Hypothalamus (tissue), 51 donors: ENCODE measurements at regions not wholly inside any gene's neighbourhood (a gene's known extent, or its start where the extent isn't known, plus 50 kb on each side); places are given as distances from the start of the nearest gene placed in this dataset.
A peak's percentile ranks its signal among the peaks of the same experiment; 100 is the strongest.
"Not testable (repeated sequence)": the region's sequence is repeated elsewhere in the genome, so short reads cannot be mapped to it uniquely, and the experiment has no call there.

ENCODE experiments used
- DNase-seq, 51 donors: peaks; one replicate each; lab custom pipeline; 2025; lab: John Stamatoyannopoulos, UW

DNA sequence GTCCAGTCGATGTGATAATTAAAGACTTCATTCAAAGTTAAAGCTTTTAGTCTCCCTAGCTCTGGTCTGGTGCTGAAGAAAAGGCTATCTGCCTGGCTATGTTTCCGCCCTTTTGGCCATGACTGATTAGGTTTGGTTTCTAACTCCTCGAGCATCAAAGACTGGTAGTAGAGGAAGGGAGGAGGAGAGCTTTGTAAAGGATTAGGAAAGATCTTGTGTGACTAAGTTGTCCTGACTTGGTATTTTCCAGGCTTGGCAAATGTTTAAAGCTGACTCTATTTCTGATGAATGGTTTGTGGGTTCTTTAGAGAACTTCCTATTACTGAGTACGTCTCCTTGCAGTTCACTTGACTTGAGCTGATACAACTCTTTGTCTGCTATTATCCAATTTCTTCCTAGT, 312.9 kb downstream of the GJA1 start:
- DNase-seq = no peak

DNA sequence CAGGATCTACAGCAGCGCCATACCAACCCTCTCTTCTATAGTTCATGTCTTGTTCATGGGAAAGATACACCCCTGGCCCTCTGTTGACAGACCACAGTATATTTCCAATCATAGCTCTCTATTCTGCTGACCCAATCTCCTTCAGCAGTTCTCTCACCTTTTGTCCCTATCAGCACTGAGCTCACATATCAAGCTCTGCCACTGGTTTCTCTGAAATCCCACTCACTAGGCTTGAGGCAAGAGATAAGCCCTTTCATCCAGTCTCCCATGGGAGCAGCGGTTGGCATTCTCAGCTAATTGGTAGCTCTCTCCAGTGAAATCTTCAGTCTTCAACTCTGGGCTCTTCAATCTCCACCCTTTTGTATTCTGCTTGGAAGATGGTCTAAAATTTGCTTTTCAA, 313.4 kb downstream of the GJA1 start:
- DNase-seq = no peak

DNA sequence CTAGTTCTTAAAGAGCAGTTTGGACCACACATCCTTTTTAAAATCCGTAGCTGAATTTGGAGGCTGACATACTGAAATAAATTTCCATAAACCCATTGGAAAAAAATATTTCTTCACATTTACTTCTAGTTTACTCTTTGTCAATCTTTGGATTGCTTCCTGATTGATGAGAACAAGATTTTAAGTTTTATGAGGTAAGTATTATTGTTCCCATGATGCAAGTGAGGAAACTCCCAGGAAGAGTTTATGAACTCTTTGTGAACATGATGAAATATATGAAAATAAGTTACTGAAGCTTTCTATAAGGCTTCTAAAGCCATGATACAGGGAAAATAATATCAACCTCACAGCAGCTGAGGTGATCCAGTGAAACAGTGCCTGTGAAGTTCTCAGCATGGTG, 320.0 kb downstream of the GJA1 start:
- DNase-seq = no peak

DNA sequence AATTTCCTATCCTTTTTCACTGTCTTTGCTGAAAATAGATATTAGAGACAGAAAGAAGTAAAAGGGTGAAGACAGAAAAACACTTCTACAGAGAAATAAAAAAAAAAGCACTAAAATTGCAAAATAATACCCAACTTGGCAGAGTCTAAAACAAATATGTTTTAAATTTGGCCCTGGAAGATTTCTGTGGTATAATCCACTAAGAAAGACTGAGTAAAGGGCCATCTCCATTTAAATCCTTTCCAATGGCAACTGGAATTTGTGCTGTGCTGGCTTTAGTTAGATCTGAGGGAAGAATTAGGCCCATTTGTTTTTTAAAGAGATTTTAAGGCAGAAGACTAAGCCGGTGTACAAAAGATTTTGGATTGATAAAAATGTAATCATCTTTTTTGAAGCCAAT, 321.2 kb downstream of the GJA1 start:
- no peak for DNase-seq

DNA sequence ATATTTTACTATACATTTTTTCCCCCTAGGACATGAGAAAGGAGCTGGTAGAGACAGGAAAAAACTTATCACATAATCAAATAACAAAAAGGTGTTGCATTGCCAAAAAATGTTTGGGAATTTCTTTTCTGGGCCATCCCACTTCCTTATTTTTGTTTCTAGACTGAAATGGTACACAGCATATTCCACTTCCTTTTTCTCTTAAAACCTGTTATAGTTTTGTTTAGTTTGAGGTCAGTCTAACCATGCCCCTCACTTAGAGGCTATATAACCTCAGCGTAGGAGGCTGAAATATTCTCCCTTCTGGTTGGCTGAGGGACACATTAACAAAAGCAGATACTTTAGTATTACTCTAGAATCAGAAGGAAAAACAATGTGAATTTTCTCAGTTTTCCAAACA, 323.9 kb downstream of the GJA1 start:
- DNase-seq = no peak

DNA sequence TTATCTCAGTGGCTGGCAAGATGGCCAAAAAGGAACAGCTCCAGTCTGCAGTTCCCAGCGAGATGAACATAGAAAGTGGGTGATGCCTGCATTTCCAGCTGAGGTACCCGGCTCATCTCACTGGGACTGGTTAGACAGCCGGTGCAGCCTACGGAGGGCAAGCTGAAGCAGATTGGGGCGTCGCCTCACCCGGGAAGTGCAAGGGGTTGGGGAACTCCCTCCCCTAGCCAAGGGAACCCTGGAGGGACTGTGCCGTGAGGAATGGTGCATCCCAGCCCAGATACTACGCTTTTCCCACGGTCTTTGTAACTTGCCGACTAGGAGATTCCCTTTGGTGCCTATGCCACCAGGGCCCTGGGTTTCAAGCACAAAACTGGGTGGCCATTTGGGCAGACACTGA, 324.7 kb downstream of the GJA1 start:
- no peak for DNase-seq

DNA sequence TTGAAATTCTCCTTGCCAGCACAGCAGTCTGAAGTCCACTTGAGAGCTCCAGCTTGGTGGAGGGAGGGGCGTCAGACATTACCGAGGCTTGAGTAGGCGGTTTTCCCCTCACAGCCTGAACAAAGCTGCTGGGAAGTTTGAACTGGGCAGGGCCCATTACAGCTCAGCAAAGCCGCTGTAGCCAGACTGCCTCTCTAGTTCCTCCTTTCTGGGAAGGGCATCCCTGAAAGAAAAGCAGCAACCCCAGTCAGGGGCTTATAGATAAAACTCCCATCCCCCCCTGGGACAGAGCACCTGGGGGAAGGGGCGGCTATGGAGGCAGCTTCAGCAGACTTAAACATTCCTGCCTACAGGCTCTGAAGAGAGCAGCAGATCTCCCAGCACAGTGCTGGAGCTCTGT, 325.3 kb downstream of the GJA1 start:
- DNase-seq = no peak

DNA sequence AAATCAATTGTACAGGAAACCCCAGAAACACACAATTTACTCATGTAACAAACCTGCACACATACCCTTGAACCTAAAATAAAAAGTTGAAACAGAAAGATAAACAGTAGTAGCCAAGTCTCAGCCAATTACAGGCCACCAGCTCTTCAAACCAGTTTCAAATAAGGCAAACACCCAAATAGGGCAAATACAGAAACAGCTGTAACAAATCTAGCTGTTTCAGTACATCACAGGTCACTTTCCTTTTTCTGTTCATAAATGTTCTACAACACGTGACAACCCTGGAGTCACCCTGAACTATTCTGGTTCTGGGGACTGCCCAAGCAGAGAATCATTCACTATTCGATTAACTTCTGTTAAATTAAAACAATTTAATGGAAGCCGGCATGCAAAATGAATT, 329.0 kb downstream of the GJA1 start:
- no peak for DNase-seq

DNA sequence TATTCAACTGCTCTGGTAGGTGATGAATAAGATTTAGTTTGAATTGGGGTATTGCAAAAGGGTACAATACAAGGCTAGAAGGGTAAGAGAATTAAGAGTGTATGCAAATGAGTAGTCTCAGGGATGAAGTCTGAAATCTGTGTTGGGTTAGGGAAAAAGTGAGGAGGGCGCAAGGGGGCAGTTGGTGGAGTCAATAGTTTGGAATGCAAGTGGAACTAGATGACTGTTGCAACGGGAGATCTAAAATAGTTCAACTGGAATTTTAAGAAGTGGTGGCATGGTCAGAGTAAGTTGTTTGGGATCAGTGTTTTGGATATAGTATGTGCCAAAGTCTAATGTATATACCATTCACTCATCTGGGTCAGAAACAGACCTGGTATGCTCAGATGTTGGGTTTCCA, 329.6 kb downstream of the GJA1 start:
- DNase-seq = no peak

DNA sequence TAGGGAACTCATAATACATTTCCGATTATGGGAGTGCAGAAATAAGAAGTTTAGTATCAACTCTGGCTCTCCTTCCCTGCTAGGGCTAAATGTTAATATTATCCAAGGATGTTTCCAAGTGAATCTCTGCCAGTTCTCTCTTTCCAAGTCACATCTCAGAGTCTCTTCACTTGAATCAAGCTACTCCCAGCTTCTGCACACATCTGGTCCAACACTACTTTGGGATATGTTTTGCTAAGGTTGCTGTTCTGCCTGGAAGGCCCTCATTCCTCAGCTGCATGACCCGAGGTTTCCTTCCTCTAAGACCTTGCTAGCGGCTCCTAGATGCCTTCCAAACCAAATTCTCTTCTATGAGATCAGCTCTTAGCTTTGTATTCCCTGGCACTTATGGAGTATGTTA, 331.8 kb downstream of the GJA1 start:
- DNase-seq = no peak

DNA sequence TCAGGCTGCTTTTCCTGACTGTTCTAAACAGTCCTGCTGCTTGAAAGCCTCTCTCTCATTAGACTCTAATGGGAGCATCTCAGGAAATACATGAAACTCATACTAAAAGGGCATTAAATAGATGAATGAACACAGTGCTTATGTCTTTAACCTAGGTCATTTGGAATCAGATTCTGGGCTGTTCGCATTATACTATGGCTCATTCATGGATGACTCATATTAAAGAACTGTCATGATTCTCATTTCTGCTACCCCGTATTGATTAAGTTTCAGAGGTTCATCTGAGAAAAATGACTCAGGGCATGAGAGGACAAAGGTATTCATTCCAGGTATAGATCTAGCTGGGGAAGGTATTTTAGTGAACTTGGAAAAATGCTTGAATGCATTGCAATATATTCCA, 335.5 kb downstream of the GJA1 start:
- no peak for DNase-seq

DNA sequence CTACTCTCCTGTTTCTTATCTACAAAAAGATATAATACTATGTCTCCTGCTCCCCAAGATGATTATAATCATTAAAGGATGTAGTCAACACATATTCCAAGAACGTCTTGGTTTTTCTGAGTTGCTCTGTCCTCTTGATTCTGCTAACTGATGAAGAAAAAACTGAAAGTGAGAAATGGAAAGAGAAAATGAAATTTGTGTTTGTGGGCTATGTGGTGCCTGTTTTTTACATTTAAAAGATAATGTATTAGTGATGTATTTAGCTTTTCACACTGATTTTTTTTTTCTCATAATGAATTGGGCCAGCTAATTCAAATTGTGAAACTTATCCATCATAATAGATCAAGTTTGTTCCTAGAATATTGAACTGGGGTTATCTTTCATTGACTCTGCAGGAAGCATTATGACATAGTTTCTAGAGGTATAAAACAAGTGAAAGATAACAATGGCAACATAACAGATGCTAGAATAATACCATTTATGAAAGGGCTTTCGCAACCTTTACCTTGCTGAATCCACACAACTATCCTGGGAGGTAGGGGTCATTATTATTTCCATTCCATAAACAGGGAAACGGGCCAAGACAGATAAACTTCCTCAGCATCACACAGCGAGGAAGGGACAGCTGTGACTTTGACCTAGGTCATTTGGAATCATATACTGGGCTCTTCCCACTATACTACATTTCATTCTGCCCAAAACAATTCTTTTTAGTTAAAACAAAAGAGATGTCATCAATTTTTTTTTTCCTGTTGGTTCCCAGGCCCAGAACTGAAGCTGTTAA, 336.7 kb downstream of the GJA1 start:
- no peak for DNase-seq

DNA sequence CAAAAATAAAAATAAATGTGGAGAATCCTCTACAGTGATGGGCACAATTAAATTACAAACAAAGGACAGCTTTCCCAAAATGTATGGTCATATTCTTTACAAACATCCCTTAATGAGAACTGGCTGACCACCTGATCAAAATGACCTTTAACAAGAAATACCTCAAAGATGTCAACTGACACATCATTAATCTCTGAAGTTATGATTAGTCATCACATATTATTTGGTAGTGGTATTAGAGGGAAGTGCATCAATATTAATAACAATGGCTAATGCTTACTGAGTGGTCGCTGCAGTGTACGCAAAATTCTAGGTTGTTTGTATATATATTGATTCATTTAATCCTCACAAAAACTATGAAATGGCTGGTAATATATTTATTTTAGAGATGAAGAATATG, 340.6 kb downstream of the GJA1 start:
- no peak for DNase-seq

DNA sequence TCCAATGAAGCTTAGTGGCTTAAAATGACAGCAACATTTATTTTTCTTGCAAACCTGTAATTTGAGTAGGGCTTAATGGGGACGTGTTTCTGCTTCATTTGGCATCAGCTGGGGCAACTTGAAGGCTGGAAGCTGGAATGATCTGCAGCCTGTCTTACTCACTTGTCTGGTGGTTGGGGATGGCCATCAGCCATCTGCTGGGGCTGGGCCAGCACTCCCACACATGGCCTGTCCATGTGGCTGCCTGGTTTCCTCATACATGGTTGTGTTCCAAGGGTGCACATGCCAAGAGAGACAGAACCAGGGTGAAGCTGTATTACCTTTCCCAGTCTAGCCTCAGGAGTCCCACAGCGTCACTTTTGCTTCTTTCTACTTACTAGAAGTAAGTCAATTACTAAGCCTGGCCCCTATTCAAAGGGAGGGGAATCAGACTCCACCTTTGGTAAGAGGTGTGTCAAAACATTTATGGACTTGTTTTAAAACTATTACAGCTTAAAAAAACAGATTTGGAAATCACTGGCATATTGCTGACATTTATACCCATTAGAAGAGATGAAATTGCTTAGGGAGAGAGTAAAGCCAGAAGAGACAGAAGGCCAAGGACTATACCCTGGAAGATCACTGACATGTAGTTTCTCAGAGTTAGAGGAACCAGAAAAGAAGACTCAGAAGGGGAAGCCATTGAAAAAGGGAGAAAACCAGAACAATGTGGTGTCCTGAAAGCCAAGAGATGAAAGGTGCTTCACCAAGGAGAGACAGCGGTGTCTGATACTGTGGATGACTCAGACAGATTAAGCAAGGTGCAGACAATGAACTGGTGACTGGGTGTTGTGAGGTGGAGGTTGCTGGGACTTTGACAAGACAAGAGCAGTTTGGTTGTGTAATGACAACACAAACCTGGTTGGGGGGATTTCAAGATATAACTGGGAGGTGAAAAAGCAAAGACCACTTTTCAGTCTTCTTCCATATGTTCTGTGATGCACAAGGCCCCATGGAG, 345.2 kb downstream of the GJA1 start:
- DNase-seq = peak in 4 of 51 donors; percentile 1 to 18 (median 14)

DNA sequence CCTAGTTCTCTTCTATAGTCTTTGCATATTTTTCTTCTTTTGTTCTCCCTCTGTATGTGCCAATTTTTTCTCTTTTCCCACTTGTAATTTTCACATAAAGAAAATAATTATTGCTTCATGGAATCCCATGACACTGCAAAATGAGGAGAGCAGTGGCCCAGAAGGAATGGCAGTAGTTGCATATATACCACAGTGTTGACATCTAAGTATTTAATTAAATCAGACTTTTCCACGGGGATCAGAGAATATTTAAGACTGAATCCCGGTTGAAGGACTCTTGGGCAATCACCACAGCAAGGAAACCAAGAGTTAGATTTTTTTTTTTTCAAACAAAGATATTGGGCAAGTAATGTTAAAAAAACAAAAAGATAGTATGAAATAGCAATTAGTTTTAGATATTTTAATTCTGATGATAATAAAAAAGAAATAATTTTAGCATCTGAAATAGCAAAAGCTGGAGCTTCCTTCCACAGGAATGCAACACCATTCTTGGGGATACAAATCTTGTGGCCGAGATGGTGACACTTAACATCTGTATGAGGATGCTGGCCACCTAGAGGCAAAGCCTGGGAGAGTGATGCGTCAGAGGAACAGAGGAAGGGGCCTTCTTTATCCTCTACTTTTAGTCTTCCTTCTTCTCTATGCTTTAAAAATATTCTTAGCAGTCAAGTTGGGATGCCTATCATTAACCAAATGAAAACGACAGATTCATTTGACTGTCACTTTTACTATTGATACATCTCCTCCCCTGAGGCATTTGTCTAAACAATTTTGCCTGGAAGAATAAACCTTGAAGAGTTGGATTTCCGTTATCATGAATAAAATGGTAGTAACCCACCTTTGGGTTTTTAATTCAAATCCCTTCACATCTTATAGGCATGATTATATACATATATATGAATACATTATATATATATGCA, 356.2 kb downstream of the GJA1 start:
- no peak for DNase-seq

DNA sequence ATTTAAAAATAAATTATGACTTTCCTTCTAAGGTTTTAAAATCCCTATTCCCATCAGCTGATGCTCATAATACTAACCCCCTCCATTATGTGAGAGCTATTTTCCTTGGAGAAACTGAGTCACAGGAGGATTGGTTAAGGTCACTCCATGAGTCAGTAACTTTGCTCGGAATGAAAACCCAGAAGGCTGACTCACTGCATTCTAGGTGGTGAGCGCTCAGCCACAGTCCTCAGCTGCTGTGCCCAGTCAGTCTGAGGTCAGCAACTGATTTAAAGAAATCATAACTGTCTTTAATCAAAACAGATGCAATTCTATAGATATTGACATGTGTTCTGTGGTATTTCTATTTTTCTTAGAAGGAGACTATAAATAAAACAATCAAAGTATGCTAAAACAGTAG, 359.2 kb downstream of the GJA1 start:
- DNase-seq = peak in 1 of 51 donors; percentile 18

DNA sequence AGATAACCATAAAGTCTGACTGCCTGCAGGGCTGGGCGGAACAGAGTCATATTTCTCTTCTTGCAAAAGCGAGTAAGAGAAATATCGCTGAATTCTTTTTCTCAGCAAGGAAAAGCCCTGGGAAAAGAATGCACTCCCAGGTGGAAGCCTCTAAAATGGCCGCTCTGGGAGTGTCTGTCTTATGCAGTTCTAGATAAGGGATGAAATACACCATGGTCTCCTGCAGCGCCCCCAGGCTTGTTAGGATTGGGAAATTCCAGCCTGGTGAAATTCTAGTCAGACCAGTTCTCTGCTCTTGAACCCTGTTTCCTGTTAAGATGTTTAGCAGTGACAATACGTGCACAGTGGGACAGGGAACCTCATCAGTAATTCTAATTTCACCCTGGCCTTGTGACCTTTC, 362.2 kb downstream of the GJA1 start:
- DNase-seq = not testable (repeated sequence)

DNA sequence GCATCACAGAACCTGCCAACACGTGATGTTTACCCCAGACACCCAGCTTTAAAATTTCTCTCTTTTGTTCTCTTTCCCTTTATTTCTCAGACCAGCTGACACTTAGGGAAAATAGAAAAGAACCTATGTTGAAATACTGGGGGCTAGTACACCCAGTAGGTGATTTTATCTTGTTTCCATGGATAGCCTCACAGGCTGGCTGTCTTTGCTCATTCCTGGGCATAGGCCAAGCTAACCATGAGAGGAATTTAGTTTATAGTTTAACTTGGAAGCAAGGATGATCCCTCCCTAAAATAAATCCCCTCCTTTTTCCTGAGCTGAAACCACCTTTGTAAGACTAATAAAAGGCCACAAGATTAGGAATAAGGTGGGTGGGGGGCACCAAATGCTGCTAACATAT, 362.7 kb downstream of the GJA1 start:
- not testable (repeated sequence) for DNase-seq

DNA sequence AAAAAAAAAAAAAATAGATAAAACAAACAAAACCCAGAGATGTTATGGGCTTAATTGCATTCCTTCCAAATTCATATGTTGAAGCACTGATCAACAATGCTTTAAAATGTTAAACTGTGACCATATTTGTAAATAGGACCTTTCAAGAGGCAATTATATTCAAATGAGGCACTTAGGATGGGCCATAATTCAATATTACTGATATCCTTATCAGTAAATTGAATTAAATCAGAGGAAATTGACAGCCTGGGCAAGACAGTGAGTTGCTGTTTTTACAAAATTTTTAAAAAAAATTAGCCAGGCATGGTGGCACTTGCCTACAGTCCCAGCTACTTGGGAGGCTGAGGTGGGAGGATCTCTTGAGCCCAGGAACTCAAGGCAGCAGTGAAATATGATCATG, 364.1 kb downstream of the GJA1 start:
- no peak for DNase-seq

DNA sequence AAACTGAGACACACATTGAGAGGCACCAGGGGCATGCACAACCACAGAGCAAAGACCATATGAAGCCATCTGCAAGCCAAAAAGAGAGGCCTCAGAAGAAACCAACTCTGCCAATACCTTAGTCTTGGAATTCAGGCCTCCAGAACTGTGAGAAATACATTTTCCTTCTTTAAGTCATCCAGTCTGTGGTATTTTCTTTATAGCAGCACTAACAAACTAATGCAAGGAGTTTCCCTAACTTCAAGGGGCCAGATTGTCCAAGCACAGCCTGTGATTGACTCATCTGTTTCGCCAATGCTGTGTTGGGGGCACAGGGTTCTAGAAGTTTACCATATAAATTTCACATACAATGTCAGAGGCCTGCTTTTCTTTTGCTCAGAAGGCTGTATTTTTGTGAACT, 364.6 kb downstream of the GJA1 start:
- no peak for DNase-seq

DNA sequence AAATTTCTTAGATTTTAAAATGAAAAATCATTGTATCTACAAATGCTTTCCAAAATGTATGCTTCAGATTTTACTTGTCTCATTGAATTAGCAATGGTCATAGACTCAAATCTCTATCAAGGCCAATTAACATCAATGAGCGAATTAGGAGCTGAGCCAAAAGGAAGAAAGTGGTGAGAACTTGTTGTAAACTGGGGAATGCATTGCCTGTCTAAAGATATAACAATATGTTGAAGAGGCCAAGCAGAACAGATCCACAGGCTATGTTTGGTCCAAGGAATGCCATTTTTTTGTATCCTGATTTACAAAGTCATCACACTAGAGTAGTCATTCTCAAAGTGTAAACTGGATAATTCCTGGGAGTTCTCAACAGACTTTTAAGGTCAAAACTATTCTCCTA, 370.7 kb downstream of the GJA1 start:
- DNase-seq = no peak
